Hepatocyte (in vitro differentiated cells): ENCODE measurements at regions not wholly inside any gene's neighbourhood (a gene's known extent, or its start where the extent isn't known, plus 50 kb on each side); places are given as distances from the start of the nearest gene placed in this dataset.
"Not testable (repeated sequence)": the region's sequence is repeated elsewhere in the genome, so short reads cannot be mapped to it uniquely, and the experiment has no call there.

Experiments used
- EZH2 ChIP-seq: fragments of 200-600 bp; sonication (generic); IDR thresholded peaks from 2 replicates; pipeline ENCODE4 v1.6.1; 2016; ENCODE audit warnings: antibody characterized with exemption, mild to moderate bottlenecking, borderline replicate concordance
- EZH2phosphoT487 ChIP-seq: fragments of 200-600 bp; sonication (generic); IDR thresholded peaks from one replicate; pipeline ENCODE4 v1.6.1; 2018; ENCODE audit warnings: antibody characterized with exemption, mild to moderate bottlenecking, low read depth, moderate library complexity; ENCODE audit not compliant: unreplicated experiment, severe bottlenecking
- TF ChIP-seq, protein P1 (sequence below): fragments of 200-600 bp; sonication (generic); IDR thresholded peaks from 2 replicates; pipeline ENCODE4 v1.5.1; 2016; ENCODE audit warnings: antibody characterized with exemption, mild to moderate bottlenecking; ENCODE audit not compliant: poor library complexity

DNA sequence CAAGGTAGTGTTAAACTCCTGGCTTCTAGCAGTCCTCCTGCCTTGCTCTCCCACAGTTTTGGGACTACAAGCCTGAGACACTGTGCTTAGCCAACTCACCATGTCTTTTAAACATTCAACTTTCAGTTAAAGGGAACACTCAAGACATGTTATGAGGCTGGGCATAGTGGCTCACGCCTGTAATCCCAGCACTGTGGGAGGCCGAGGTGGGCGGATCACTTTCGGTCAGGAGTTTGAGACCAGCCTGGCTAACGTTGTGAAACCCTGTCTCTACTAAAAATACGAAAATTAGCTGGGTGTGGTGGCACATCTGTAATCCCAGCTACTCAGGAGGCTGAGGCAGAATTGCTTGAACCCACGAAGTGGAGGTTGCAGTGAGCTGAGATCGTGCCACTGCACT lies 148.0 kb downstream of the CDH26 start:
- TF ChIP-seq, protein P1, sequence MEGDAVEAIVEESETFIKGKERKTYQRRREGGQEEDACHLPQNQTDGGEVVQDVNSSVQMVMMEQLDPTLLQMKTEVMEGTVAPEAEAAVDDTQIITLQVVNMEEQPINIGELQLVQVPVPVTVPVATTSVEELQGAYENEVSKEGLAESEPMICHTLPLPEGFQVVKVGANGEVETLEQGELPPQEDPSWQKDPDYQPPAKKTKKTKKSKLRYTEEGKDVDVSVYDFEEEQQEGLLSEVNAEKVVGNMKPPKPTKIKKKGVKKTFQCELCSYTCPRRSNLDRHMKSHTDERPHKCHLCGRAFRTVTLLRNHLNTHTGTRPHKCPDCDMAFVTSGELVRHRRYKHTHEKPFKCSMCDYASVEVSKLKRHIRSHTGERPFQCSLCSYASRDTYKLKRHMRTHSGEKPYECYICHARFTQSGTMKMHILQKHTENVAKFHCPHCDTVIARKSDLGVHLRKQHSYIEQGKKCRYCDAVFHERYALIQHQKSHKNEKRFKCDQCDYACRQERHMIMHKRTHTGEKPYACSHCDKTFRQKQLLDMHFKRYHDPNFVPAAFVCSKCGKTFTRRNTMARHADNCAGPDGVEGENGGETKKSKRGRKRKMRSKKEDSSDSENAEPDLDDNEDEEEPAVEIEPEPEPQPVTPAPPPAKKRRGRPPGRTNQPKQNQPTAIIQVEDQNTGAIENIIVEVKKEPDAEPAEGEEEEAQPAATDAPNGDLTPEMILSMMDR: not testable (repeated sequence)
- not testable (repeated sequence) for TF ChIP-seq EZH2, EZH2phosphoT487
